HEK293T (cell line): ENCODE measurements at regions not wholly inside any gene's neighbourhood (a gene's known extent, or its start where the extent isn't known, plus 50 kb on each side); places are given as distances from the start of the nearest gene placed in this dataset.

Experiments used
- ARNT ChIP-seq: fragments of 450-650 bp; IDR thresholded peaks from 2 replicates; pipeline ENCODE4 v1.6.1; 2017; ENCODE audit warnings: mild to moderate bottlenecking
- BHLHE40 ChIP-seq: fragments of 450-650 bp; IDR thresholded peaks from 2 replicates; pipeline ENCODE4 v1.6.1; 2016; ENCODE audit warnings: mild to moderate bottlenecking, moderate library complexity, borderline replicate concordance
- ELF4 ChIP-seq: fragments of 450-650 bp; IDR thresholded peaks from 2 replicates; pipeline ENCODE4 v1.6.1; 2017; ENCODE audit warnings: antibody characterized with exemption
- FOXM1 ChIP-seq: fragments of 450-650 bp; IDR thresholded peaks from 2 replicates; pipeline ENCODE4 v1.6.1; 2017; ENCODE audit warnings: mild to moderate bottlenecking, borderline replicate concordance
- HDGF ChIP-seq: fragments of 450-650 bp; IDR thresholded peaks from 2 replicates; pipeline ENCODE4 v1.6.1; 2017; ENCODE audit warnings: antibody characterized with exemption, borderline replicate concordance
- L3MBTL2 ChIP-seq: fragments of 450-650 bp; conservative IDR thresholded peaks from 2 replicates; pipeline ENCODE4 v1.6.1; 2016; ENCODE audit warnings: mild to moderate bottlenecking
- LEF1 ChIP-seq: fragments of 450-650 bp; IDR thresholded peaks from 2 replicates; pipeline ENCODE4 v1.6.1; 2017; ENCODE audit warnings: mild to moderate bottlenecking, borderline replicate concordance
- PKNOX1 ChIP-seq: fragments of 450-650 bp; IDR thresholded peaks from 2 replicates; pipeline ENCODE4 v1.6.1; 2016
- SUZ12 ChIP-seq: fragments of 450-650 bp; IDR thresholded peaks from 2 replicates; pipeline ENCODE4 v1.6.1; 2016; ENCODE audit warnings: mild to moderate bottlenecking

DNA sequence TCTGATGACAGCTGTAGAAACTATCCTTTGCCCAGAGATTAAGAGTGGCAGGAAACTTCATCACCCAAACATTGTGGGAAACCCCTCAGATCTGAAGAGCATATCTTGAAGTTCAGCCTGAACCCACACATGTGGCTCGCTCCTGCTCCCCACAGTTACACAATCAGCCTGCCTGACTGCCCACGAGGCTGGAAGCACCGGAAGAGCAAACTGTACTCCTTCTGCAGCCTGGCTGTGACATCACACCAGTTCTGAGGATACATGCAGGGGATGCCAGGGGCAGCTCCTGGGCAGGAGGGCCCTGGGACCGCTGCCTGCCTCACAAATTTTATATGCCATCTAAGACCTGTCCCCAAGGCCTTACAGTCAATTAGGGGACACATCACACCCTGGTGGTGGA is 444.4 kb downstream of the BUD13 start:
- TF ChIP-seq FOXM1 (no peak), ARNT (no peak), SUZ12 (no peak), L3MBTL2 (no peak), BHLHE40 (no peak), LEF1 (no peak), HDGF (no peak), ELF4 (no peak), PKNOX1 (no peak)
